ENCODE measurements at regions not wholly inside any gene's neighbourhood (a gene's known extent, or its start where the extent isn't known, plus 50 kb on each side); places are given as distances from the start of the nearest gene placed in this dataset.

- Histone ChIP-seq H3K9me3 (no peaks in the 10 kb centered on the region), H3K27me3 (no peaks in the 10 kb centered on the region), H3K4me1 (peaks cover 0 to 15% of the 10 kb centered on the region in 2 donors), H3K27ac (no peak overlapping the region), H3K4me3 (replicated peaks in 1 of 3) (no peak overlapping the region), H3K36me3 (no peaks in the 10 kb centered on the region)
- 82 to 90% methylated on average over 4 of the region's 4 CpGs for whole genome bisulfite sequencing, 2 donors
- intact Hi-C loops (cut with DNase I) = no loop called here
- no peak for DNase-seq
- TF ChIP-seq POLR2A (IDR thresholded peaks at IDR 0.05) (no peak), CTCF (IDR thresholded peaks at IDR 0.05) (no peak)
Measured at GRCh38 chr4:53920883-53921282, 143.5 kb downstream of the CHIC2 start.

- H3K27me3 ChIP-seq = no peaks in the 10 kb centered on the region
- H3K4me3 ChIP-seq (replicated peaks in 1 of 3) = no peak overlapping the region
- 27 to 28% methylated on average over 4 of the region's 4 CpGs for WGBS, 2 donors
- no peak overlapping the region for H3K27ac ChIP-seq
- TF ChIP-seq POLR2A (IDR thresholded peaks at IDR 0.05) (no peak), CTCF (IDR thresholded peaks at IDR 0.05) (no peak)
- intact Hi-C loops (cut with DNase I) = no loop called here
- no peaks in the 10 kb centered on the region for H3K9me3 ChIP-seq
- H3K4me1 ChIP-seq = peaks cover 0 to 12% of the 10 kb centered on the region in 2 donors
- H3K36me3 ChIP-seq = no peaks in the 10 kb centered on the region
- peak; percentile 45 to 54 for DNase-seq
Measured at GRCh38 chr4:53920116-53920515, 144.3 kb downstream of the CHIC2 start.

GRCh38 chr4:53919535-53919934 is 144.9 kb downstream of the CHIC2 start:
- 59 to 61% methylated on average over 2 of the region's 2 CpGs for WGBS, 2 donors
- no peak overlapping the region for H3K27ac ChIP-seq
- intact Hi-C loops (cut with DNase I) = no loop called here
- no peaks in the 10 kb centered on the region for H3K27me3 ChIP-seq
- peaks cover 0 to 12% of the 10 kb centered on the region in 2 donors for H3K4me1 ChIP-seq
- no peak overlapping the region for H3K4me3 ChIP-seq (replicated peaks in 1 of 3)
- no peaks in the 10 kb centered on the region for H3K9me3 ChIP-seq
- DNase-seq = no peak
- no peaks in the 10 kb centered on the region for H3K36me3 ChIP-seq
- no peak for TF ChIP-seq POLR2A (IDR thresholded peaks at IDR 0.05)

- intact Hi-C loops (cut with DNase I) = no loop called here
- WGBS, 2 donors = 58 to 100% methylated on average over 2 of the region's 2 CpGs
- H3K27ac ChIP-seq = no peak overlapping the region
- TF ChIP-seq CTCF (IDR thresholded peaks at IDR 0.05) (no peak), POLR2A (IDR thresholded peaks at IDR 0.05) (no peak)
- no peak overlapping the region for H3K4me3 ChIP-seq (replicated peaks in 1 of 3)
- no peaks in the 10 kb centered on the region for H3K36me3 ChIP-seq
- H3K4me1 ChIP-seq = peaks cover 0 to 12% of the 10 kb centered on the region in 2 donors
- no peaks in the 10 kb centered on the region for H3K9me3 ChIP-seq
- H3K27me3 ChIP-seq = no peaks in the 10 kb centered on the region
- DNase-seq = no peak
Measured at GRCh38 chr4:53917729-53918128, 146.7 kb downstream of the CHIC2 start.

- TF ChIP-seq POLR2A (IDR thresholded peaks at IDR 0.05) (no peak), CTCF (IDR thresholded peaks at IDR 0.05) (no peak)
- Histone ChIP-seq H3K27ac (no peak overlapping the region), H3K4me1 (peaks cover 0 to 12% of the 10 kb centered on the region in 2 donors), H3K4me3 (replicated peaks in 1 of 3) (no peak overlapping the region), H3K36me3 (no peaks in the 10 kb centered on the region), H3K9me3 (no peaks in the 10 kb centered on the region), H3K27me3 (no peaks in the 10 kb centered on the region)
- DNase-seq = no peak
- intact Hi-C loops (cut with DNase I) = no loop called here
Measured at GRCh38 chr4:53916431-53916889, 147.9 kb downstream of the CHIC2 start.
